ENCODE measurements at regions not wholly inside any gene's neighbourhood (a gene's known extent, or its start where the extent isn't known, plus 50 kb on each side); places are given as distances from the start of the nearest gene placed in this dataset.

DNA sequence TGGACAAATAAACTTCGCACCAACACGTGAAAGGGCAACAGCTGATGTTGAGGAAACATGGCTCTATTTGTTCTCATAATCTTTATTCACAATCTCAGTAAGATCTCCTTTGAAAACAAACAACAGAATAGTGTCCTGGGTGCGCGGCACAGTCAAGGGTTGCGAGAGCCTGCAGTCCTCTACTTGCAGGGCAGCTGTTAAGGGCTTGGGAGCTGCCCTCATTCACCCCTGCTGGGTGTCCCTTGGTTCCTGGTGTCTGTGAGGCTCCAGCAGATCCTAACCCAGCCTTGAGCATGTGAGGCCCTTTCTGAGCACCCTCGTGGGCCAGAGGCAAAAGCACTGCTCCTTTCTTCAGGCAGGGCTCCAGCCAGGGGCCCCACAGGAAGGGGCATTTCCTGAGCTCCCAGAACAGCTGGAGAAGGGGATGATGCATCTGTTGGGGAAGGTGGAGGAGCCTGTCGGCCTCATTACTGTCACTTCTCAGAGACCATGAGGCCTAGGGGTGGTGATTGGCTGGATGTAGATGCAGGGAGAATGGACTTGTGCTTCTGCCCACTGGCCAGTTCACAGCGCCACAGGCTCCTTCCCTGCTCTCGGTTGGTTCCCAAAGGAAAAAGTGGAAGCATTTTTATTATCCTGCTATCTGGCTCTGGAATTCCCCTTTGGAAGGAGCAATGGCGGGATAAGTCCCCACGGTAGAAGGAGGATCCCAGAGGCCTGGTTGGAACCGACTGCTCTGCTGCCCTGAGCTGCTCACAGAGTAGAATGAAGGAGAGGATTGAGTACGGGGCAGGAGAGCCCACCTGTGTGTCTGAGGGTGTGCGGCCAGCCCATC lies 51.9 kb upstream of the KLF13 start:
- peak; percentile 43 for DNase-seq (ENCODE audit: low read depth, low spot score)

DNA sequence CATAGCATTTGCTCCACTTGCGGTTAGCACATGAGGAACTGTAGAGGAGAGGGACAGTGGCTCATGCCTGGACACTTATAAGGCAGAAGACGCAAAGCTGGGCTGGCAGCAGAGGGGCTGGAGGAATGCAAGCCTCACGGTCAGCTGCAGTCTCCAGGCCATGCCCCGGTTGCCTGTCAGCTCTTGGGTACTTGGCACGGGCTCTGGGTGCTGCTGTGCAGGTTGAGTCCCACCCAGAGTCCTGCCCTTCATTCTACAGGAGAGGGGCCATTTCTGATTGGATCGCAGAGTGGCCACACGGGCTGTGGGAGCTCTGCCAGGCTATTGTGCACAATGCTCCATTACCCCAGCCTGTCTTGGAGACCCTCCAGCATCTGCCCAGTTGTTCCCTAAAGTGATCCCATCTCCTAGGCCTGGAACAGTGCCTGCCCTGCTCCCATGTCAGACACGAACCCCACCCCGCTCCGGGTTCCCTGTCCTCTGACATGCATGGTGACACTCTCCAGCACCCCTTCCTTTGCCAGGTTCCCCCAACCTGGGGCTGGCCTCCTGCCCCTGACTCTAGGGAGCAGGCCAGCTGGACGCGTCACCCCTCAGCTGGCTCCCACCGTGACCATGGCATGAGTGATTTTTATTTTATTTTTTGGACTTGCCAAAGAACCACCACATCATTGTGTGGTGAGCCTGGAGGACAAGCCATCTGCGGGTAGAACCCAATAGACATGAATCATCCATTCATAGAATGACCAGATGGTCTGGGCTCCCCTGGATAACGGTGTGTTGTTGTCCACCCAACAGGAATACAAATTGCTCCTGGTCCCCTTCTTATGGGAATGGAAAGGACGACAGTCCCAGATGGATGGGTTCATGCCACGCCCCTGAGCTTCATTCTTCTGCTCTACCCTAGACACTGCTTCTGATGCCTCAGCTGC lies 51.0 kb upstream of the KLF13 start:
- DNase-seq (ENCODE audit: low read depth, low spot score), result no peak

DNA sequence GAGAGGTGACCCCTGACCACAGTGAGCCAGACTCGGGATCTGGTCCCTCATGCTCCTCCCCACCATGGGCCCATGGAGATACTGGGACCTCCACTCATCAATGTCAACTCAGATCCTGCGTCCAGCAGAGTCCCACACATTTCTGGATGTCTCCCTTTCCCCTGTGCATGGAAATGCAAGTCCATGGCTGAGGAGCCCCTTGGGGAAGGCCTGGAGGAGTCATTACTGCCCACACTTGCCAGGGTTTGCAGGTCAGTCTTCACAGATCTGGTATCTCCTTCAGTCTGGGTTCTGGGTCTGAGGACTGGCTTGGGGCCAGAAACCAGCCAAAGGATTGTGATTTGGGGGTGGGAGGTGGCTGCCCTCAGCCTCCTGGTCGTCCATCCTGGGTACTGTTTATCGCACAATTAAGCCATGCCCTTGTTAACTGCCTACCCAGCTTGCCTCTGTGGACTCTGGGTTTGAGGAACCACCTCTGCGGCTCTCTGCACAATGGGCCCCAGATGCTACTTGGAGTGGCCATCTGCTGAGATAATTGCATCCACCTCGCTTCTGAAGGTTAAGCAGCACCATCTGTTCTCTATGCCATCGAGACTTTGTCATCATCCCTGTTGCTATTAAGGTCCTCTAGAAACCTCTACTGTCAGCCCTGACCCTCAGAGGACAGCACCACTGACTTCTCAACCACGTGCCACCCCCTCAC lies 49.9 kb upstream of the KLF13 start:
- no peak for DNase-seq (ENCODE audit: low read depth, low spot score)
